Activated naive CD8-positive, alpha-beta T cell treated with anti-CD3 and anti-CD28 coated beads for 36 hours (primary cell): ENCODE measurements at regions not wholly inside any gene's neighbourhood (a gene's known extent, or its start where the extent isn't known, plus 50 kb on each side); places are given as distances from the start of the nearest gene placed in this dataset.

Experiments used
- DNase-seq: peaks from one replicate; pipeline ENCODE4 v3.0.0; 2021
- H3K27ac Mint-ChIP-seq: one replicate; pipeline ENCODE4 v1.8.0; 2022; ENCODE audit warnings: mild to moderate bottlenecking, moderate library complexity, mixed read lengths
- H3K27me3 Mint-ChIP-seq: one replicate; pipeline ENCODE4 v1.8.0; 2022; ENCODE audit warnings: mild to moderate bottlenecking, mixed read lengths
- H3K36me3 Mint-ChIP-seq: one replicate; pipeline ENCODE4 v1.8.0; 2021; ENCODE audit warnings: mild to moderate bottlenecking, mixed read lengths
- H3K4me1 Mint-ChIP-seq: one replicate; pipeline ENCODE4 v1.8.0; 2021; ENCODE audit warnings: mixed read lengths
- H3K4me3 Mint-ChIP-seq: one replicate; pipeline ENCODE4 v1.8.0; 2022; ENCODE audit warnings: mild to moderate bottlenecking, moderate library complexity, mixed read lengths
- H3K9me3 Mint-ChIP-seq: one replicate; pipeline ENCODE4 v1.8.0; 2022; ENCODE audit warnings: mixed read lengths

GRCh38 chr2:6750411-6751158, 115.1 kb downstream of the CMPK2 start:
- Mint-ChIP-seq H3K27ac (no peak overlapping the region), H3K4me3 (no peak overlapping the region), H3K9me3 (no peaks in the 10 kb centered on the region), H3K36me3 (no peaks in the 10 kb centered on the region), H3K27me3 (peaks cover 34% of the 10 kb centered on the region), H3K4me1 (no peaks in the 10 kb centered on the region)
- no peak for DNase-seq

DNA sequence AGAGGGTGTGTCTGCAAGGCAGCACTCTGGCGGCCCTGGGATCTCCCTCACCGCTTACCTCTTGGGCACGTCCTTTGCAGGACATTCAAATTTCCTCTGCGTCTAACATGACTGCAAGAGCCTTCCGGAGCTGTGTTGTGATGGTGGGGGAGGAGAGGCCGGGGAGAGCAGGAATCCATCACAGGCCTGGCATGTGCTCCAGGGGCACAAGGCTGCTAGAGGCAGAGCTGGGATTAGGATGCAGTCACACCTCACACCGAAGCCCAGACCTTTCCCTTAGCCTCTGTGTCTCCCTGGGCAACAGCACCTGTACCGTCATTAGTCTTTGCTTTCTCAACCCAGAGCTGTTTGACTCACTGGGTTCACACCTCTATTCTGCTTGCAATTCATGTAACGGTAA, 111.3 kb downstream of the CMPK2 start:
- Mint-ChIP-seq H3K27ac (no peak overlapping the region), H3K9me3 (no peaks in the 10 kb centered on the region), H3K27me3 (peaks cover 8% of the 10 kb centered on the region), H3K4me3 (no peak overlapping the region), H3K4me1 (no peaks in the 10 kb centered on the region), H3K36me3 (no peaks in the 10 kb centered on the region)
- DNase-seq = no peak

DNA sequence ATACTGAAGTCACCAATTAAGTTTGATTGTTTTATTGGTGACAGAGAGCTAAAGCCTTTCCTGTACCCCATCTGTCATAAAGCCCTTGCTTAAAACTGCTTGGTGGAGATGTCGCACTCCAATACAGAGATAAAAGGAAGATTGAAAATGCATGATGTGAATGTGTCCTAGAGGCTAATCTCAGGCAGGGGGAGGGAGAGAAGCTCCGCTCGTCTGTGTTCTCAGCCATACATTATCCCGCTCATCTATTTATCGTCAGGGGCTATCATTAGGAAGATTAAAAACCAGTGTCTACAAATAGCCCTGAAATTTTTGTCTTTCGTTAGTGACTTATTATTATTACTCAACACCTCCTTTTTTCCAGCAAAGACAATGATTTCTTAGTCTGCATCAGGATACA, 110.3 kb downstream of the CMPK2 start:
- no peaks in the 10 kb centered on the region for H3K9me3 Mint-ChIP-seq
- H3K27me3 Mint-ChIP-seq = peaks cover 4% of the 10 kb centered on the region
- DNase-seq = no peak
- H3K36me3 Mint-ChIP-seq = no peaks in the 10 kb centered on the region
- H3K4me1 Mint-ChIP-seq = no peaks in the 10 kb centered on the region
- no peak overlapping the region for H3K27ac Mint-ChIP-seq
- no peak overlapping the region for H3K4me3 Mint-ChIP-seq

GRCh38 chr2:6757215-6757614, 108.5 kb downstream of the CMPK2 start:
- Mint-ChIP-seq H3K36me3 (no peaks in the 10 kb centered on the region), H3K27ac (no peak overlapping the region), H3K4me1 (no peaks in the 10 kb centered on the region), H3K4me3 (no peak overlapping the region), H3K9me3 (no peaks in the 10 kb centered on the region), H3K27me3 (peaks cover 4% of the 10 kb centered on the region)
- DNase-seq = no peak

GRCh38 chr2:6759689-6760088, 106.0 kb downstream of the CMPK2 start:
- Mint-ChIP-seq H3K9me3 (no peaks in the 10 kb centered on the region), H3K27me3 (no peaks in the 10 kb centered on the region), H3K36me3 (no peaks in the 10 kb centered on the region), H3K4me3 (no peak overlapping the region), H3K27ac (no peak overlapping the region), H3K4me1 (no peaks in the 10 kb centered on the region)
- DNase-seq = no peak

DNA sequence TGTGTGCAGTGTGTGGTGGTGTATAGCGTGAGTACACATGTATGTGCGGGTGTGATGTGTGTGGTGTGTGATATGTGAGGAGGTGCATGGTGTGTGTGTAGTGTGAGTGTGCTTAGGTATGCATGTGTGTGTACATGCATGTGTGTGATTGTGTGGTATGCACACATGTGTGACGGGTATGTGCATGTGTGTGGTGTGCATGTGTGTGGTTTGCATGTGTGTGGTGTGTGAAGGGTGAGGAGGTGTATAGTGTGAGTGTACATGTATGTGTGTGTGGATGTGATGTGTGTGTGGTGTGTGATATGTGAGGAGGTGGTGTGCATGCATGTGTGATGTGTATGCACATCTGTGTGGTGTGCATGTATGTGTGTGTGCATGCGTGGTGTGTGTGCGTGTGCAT, 105.6 kb downstream of the CMPK2 start:
- no peaks in the 10 kb centered on the region for H3K4me1 Mint-ChIP-seq
- no peak overlapping the region for H3K4me3 Mint-ChIP-seq
- no peak overlapping the region for H3K27ac Mint-ChIP-seq
- H3K27me3 Mint-ChIP-seq = no peaks in the 10 kb centered on the region
- H3K9me3 Mint-ChIP-seq = no peaks in the 10 kb centered on the region
- no peak for DNase-seq
- H3K36me3 Mint-ChIP-seq = no peaks in the 10 kb centered on the region

DNA sequence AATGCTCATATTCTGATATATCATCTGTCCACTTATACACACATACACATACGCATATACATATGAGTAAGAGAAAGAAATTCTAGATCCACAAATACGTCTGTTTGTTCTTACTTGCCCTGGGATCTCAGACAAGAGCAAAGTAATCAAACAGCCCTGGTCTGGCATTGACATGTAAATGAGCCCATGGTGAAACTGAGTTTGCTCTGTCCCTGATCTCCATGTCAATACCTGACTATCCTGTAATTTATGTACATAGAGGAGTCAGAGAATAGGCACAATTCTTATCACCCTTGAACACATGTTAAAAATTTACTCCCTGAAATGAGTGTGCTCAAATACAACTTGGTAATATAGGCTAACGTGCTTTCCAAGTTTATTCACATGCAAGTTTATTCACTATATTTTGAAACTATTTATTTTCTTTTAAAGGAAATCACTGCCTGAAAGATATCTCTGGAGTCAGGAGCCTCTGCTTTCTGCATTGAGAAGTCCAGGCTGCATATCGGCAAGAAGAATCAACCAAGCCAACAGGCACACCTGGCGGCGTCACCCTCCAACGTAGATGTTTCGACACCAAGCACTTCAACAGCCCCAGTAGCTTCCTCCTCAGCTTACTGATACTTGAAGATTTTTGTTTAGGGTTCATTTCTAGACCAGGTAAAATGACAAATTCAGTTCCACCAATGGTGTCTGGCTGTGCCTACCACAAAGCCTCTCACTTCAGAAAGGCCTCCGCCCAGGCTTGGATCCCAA, 100.6 kb downstream of the CMPK2 start:
- no peaks in the 10 kb centered on the region for H3K27me3 Mint-ChIP-seq
- H3K4me1 Mint-ChIP-seq = no peaks in the 10 kb centered on the region
- no peak overlapping the region for H3K27ac Mint-ChIP-seq
- H3K4me3 Mint-ChIP-seq = no peak overlapping the region
- DNase-seq = no peak
- no peaks in the 10 kb centered on the region for H3K9me3 Mint-ChIP-seq
- H3K36me3 Mint-ChIP-seq = no peaks in the 10 kb centered on the region

GRCh38 chr2:6769346-6769745, 96.4 kb downstream of the CMPK2 start:
- Mint-ChIP-seq H3K9me3 (no peaks in the 10 kb centered on the region), H3K36me3 (no peaks in the 10 kb centered on the region), H3K4me1 (peaks cover 6% of the 10 kb centered on the region), H3K27ac (no peak overlapping the region), H3K27me3 (peaks cover 28% of the 10 kb centered on the region), H3K4me3 (no peak overlapping the region)
- no peak for DNase-seq

DNA sequence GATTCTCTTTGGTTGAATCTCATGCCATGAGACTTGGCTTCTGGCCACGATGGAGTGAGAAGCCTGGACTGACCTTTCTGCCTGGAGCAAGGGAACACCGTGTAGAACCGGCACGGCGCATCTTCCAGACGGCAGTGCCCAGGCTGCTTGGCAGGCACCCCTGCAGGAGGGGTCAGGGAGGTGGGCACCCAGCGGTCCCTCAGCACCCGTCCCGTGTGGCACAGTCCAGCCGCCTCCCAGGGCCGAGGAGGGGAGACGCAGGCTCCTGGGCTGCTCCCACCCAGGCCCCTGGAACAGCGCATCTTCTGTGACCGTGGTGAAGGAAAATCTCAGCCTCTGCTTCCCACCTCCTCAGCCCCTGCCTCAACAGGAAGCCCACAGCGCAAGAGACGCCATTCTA, 95.7 kb downstream of the CMPK2 start:
- no peak overlapping the region for H3K4me3 Mint-ChIP-seq
- H3K27ac Mint-ChIP-seq = no peak overlapping the region
- H3K36me3 Mint-ChIP-seq = no peaks in the 10 kb centered on the region
- H3K4me1 Mint-ChIP-seq = peaks cover 6% of the 10 kb centered on the region
- no peaks in the 10 kb centered on the region for H3K9me3 Mint-ChIP-seq
- peaks cover 29% of the 10 kb centered on the region for H3K27me3 Mint-ChIP-seq
- DNase-seq = no peak

DNA sequence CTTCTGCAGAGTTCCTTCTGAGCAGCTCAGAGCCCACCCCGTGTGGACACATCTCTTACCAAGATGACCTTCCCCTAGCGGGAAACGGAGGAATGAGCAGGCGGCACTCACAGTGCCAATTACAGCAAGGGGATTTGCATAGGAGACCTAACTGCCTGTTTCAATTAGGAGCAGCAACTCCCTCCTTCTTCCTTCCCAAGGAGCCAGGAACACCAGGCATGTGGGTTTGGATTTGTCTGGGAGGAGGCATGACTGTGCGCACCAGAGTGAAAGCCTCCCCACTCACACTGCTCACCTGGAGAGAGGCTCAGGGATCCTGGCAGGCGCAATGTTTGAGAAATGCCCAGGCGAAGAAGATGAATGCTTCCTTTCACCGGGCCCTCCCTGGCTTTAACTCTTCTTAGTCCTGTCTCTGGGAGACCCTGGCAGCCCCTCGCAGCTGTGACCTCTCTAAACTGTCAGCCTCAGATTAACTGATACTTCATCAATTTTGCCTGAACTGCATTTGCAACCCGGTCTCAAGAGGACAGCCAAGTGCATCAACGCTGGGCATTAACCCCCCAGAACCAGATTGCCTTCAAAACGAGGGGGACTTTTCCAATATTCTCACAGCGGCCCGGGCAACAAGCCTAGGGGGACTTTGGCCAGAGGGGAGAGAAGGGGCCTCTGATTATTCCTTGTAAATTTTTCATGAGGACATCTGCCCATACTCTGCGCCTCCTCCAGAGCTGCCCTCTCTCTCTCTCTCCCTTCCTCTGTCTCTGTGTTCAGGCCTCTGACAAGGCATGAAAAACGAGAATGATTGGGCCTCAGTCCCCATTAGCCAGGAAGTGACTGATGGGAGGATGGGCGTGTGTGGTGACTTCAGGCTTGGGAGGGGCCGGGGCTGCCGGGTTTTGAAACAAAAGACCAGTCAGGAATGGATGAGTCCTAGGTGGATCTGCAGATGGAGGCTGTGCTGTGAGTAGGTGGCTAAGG, 93.8 kb downstream of the CMPK2 start:
- Mint-ChIP-seq H3K36me3 (no peaks in the 10 kb centered on the region), H3K4me3 (no peak overlapping the region), H3K4me1 (peaks cover 6% of the 10 kb centered on the region), H3K27ac (no peak overlapping the region), H3K9me3 (no peaks in the 10 kb centered on the region), H3K27me3 (peaks cover 32% of the 10 kb centered on the region)
- no peak for DNase-seq

GRCh38 chr2:6773007-6773693, 92.6 kb downstream of the CMPK2 start:
- peak; percentile 74 for DNase-seq
- no peak overlapping the region for H3K4me3 Mint-ChIP-seq
- peaks cover 6% of the 10 kb centered on the region for H3K4me1 Mint-ChIP-seq
- no peaks in the 10 kb centered on the region for H3K36me3 Mint-ChIP-seq
- no peak overlapping the region for H3K27ac Mint-ChIP-seq
- no peaks in the 10 kb centered on the region for H3K9me3 Mint-ChIP-seq
- H3K27me3 Mint-ChIP-seq = peaks cover 32% of the 10 kb centered on the region

GRCh38 chr2:6773694-6774044, 92.0 kb downstream of the CMPK2 start:
- Mint-ChIP-seq H3K36me3 (no peaks in the 10 kb centered on the region), H3K4me1 (peaks cover 6% of the 10 kb centered on the region), H3K9me3 (no peaks in the 10 kb centered on the region), H3K4me3 (no peak overlapping the region), H3K27me3 (peaks cover 32% of the 10 kb centered on the region), H3K27ac (no peak overlapping the region)
- DNase-seq = no peak

DNA sequence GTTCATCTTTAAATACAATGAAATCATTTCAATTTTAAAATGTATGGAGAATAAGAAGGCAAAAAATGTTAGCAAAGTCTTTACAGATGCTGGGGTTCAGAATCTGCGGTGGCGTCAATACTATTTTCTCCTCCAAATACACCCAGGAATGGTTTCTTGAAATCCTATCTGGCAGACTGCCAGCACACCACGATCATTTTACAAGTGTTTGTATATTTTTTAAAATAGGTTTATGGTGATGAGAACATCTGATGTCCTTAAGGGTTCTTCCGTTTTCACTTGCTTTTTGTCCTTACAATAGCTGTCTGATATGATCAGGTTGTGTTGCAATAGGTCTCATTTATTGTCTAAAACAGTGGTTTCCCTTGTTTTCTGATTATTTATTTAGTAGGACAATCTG, 89.6 kb downstream of the CMPK2 start:
- Mint-ChIP-seq H3K9me3 (no peaks in the 10 kb centered on the region), H3K4me3 (no peak overlapping the region), H3K4me1 (peaks cover 11% of the 10 kb centered on the region), H3K36me3 (no peaks in the 10 kb centered on the region), H3K27me3 (peaks cover 32% of the 10 kb centered on the region), H3K27ac (no peak overlapping the region)
- no peak for DNase-seq

DNA sequence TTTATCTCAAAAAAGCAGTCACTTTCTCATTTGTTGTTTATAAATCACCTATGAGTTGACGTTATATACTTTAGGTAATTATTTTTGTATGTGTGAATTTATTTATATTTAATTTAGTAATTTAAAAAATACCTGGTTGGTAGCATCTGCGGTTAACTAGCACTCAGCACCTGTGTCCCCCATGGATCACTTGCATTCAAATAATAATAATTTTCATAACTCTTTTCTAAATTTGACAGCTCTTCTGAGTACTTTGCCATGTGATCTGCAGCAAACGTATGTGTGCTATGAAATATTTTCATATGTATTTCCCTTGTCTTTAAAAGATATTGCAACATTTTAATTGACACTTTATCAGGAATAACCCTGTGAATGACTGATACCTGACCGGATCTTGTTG, 88.1 kb downstream of the CMPK2 start:
- H3K27me3 Mint-ChIP-seq = peaks cover 22% of the 10 kb centered on the region
- peaks cover 12% of the 10 kb centered on the region for H3K4me1 Mint-ChIP-seq
- H3K36me3 Mint-ChIP-seq = no peaks in the 10 kb centered on the region
- H3K4me3 Mint-ChIP-seq = no peak overlapping the region
- no peak for DNase-seq
- H3K27ac Mint-ChIP-seq = no peak overlapping the region
- H3K9me3 Mint-ChIP-seq = no peaks in the 10 kb centered on the region
